ENCODE measurements at regions not wholly inside any gene's neighbourhood (a gene's known extent, or its start where the extent isn't known, plus 50 kb on each side); places are given as distances from the start of the nearest gene placed in this dataset.
"Not testable (repeated sequence)": the region's sequence is repeated elsewhere in the genome, so short reads cannot be mapped to it uniquely, and the experiment has no call there.

GRCh38 chr5:50562694-50563093 is 103.7 kb upstream of the PARP8 start:
- DNase-seq (ENCODE audit: low read depth), result no peak
- no peak overlapping the region for H3K9ac ChIP-seq (ENCODE audit: low read length)
- H3K4me3 ChIP-seq (ENCODE audit: low read length), result no peak overlapping the region
- no peaks in the 10 kb centered on the region for H3K27me3 ChIP-seq (replicated peaks; ENCODE audit: control insufficient read depth, insufficient read depth, low read length)
- no peaks in the 10 kb centered on the region for H3K4me1 ChIP-seq (ENCODE audit: control insufficient read depth, insufficient read depth, low read length)
- H3K9me3 ChIP-seq (ENCODE audit: control insufficient read depth, low read length), result no peaks in the 10 kb centered on the region
- no peaks in the 10 kb centered on the region for H3K36me3 ChIP-seq (ENCODE audit: control insufficient read depth, insufficient read depth, low read length, severe bottlenecking)

- Histone ChIP-seq H3K4me3 (ENCODE audit: low read length) (no peak overlapping the region), H3K4me1 (ENCODE audit: control insufficient read depth, insufficient read depth, low read length) (no peaks in the 10 kb centered on the region), H3K9me3 (ENCODE audit: control insufficient read depth, low read length) (no peaks in the 10 kb centered on the region), H3K36me3 (ENCODE audit: control insufficient read depth, insufficient read depth, low read length, severe bottlenecking) (no peaks in the 10 kb centered on the region), H3K27me3 (replicated peaks; ENCODE audit: control insufficient read depth, insufficient read depth, low read length) (no peaks in the 10 kb centered on the region), H3K9ac (ENCODE audit: low read length) (no peak overlapping the region)
- DNase-seq (ENCODE audit: low read depth), result no peak
Observed at GRCh38 chr5:50564079-50564478, 102.4 kb upstream of the PARP8 start.

- no peaks in the 10 kb centered on the region for H3K4me1 ChIP-seq (ENCODE audit: control insufficient read depth, insufficient read depth, low read length)
- no peak overlapping the region for H3K9ac ChIP-seq (ENCODE audit: low read length)
- no peaks in the 10 kb centered on the region for H3K36me3 ChIP-seq (ENCODE audit: control insufficient read depth, insufficient read depth, low read length, severe bottlenecking)
- no peaks in the 10 kb centered on the region for H3K27me3 ChIP-seq (replicated peaks; ENCODE audit: control insufficient read depth, insufficient read depth, low read length)
- no peak overlapping the region for H3K4me3 ChIP-seq (ENCODE audit: low read length)
- no peak for DNase-seq (ENCODE audit: low read depth)
- H3K9me3 ChIP-seq (ENCODE audit: control insufficient read depth, low read length), result no peaks in the 10 kb centered on the region
Observed at GRCh38 chr5:50564558-50564957, 101.9 kb upstream of the PARP8 start.

DNA sequence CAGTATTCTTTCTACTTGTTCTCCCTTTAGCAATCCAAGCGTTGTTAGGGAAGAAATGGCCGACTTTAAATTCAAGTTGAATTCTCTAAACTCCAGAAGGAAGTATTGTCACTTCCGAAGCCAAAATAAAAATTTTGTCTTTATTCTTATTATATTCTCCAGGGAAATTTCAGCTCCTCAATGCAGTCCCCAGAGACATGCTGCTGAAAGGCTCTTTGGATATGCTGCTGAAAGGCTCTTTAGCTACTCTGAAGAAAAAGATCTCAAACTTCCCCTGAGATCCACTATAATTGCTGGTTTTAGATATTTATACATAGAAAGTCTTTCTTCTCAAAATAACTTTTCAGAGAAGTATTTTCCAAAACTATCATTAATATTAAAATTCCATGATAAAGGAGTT is 92.3 kb upstream of the PARP8 start:
- DNase-seq (ENCODE audit: low read depth), result no peak
- no peaks in the 10 kb centered on the region for H3K9me3 ChIP-seq (ENCODE audit: control insufficient read depth, low read length)
- H3K4me3 ChIP-seq (ENCODE audit: low read length), result no peak overlapping the region
- H3K4me1 ChIP-seq (ENCODE audit: control insufficient read depth, insufficient read depth, low read length), result no peaks in the 10 kb centered on the region
- H3K36me3 ChIP-seq (ENCODE audit: control insufficient read depth, insufficient read depth, low read length, severe bottlenecking), result no peaks in the 10 kb centered on the region
- no peak overlapping the region for H3K9ac ChIP-seq (ENCODE audit: low read length)
- H3K27me3 ChIP-seq (replicated peaks; ENCODE audit: control insufficient read depth, insufficient read depth, low read length), result no peaks in the 10 kb centered on the region

- Histone ChIP-seq H3K36me3 (ENCODE audit: control insufficient read depth, insufficient read depth, low read length, severe bottlenecking) (no peaks in the 10 kb centered on the region), H3K4me1 (ENCODE audit: control insufficient read depth, insufficient read depth, low read length) (no peaks in the 10 kb centered on the region), H3K9me3 (ENCODE audit: control insufficient read depth, low read length) (no peaks in the 10 kb centered on the region), H3K27me3 (replicated peaks; ENCODE audit: control insufficient read depth, insufficient read depth, low read length) (no peaks in the 10 kb centered on the region), H3K4me3 (ENCODE audit: low read length) (no peak overlapping the region), H3K9ac (ENCODE audit: low read length) (no peak overlapping the region)
- no peak for DNase-seq (ENCODE audit: low read depth)
Observed at GRCh38 chr5:50575740-50576139, 90.7 kb upstream of the PARP8 start.

- Histone ChIP-seq H3K4me1 (ENCODE audit: control insufficient read depth, insufficient read depth, low read length) (no peaks in the 10 kb centered on the region), H3K36me3 (ENCODE audit: control insufficient read depth, insufficient read depth, low read length, severe bottlenecking) (no peaks in the 10 kb centered on the region), H3K9ac (ENCODE audit: low read length) (no peak overlapping the region), H3K4me3 (ENCODE audit: low read length) (no peak overlapping the region), H3K9me3 (ENCODE audit: control insufficient read depth, low read length) (no peaks in the 10 kb centered on the region), H3K27me3 (replicated peaks; ENCODE audit: control insufficient read depth, insufficient read depth, low read length) (no peaks in the 10 kb centered on the region)
- no peak for DNase-seq (ENCODE audit: low read depth)
Observed at GRCh38 chr5:50576265-50576664, 90.2 kb upstream of the PARP8 start.

GRCh38 chr5:50576686-50577256 is 89.7 kb upstream of the PARP8 start:
- no peaks in the 10 kb centered on the region for H3K4me1 ChIP-seq (ENCODE audit: control insufficient read depth, insufficient read depth, low read length)
- no peak overlapping the region for H3K9ac ChIP-seq (ENCODE audit: low read length)
- no peak for DNase-seq (ENCODE audit: low read depth)
- no peaks in the 10 kb centered on the region for H3K9me3 ChIP-seq (ENCODE audit: control insufficient read depth, low read length)
- no peaks in the 10 kb centered on the region for H3K27me3 ChIP-seq (replicated peaks; ENCODE audit: control insufficient read depth, insufficient read depth, low read length)
- no peaks in the 10 kb centered on the region for H3K36me3 ChIP-seq (ENCODE audit: control insufficient read depth, insufficient read depth, low read length, severe bottlenecking)
- H3K4me3 ChIP-seq (ENCODE audit: low read length), result no peak overlapping the region

- Histone ChIP-seq H3K27me3 (replicated peaks; ENCODE audit: control insufficient read depth, insufficient read depth, low read length) (no peaks in the 10 kb centered on the region), H3K9ac (ENCODE audit: low read length) (no peak overlapping the region), H3K4me1 (ENCODE audit: control insufficient read depth, insufficient read depth, low read length) (no peaks in the 10 kb centered on the region), H3K36me3 (ENCODE audit: control insufficient read depth, insufficient read depth, low read length, severe bottlenecking) (no peaks in the 10 kb centered on the region), H3K4me3 (ENCODE audit: low read length) (no peak overlapping the region), H3K9me3 (ENCODE audit: control insufficient read depth, low read length) (no peaks in the 10 kb centered on the region)
- no peak for DNase-seq (ENCODE audit: low read depth)
Observed at GRCh38 chr5:50580506-50580905, 85.9 kb upstream of the PARP8 start.

- H3K36me3 ChIP-seq (ENCODE audit: control insufficient read depth, insufficient read depth, low read length, severe bottlenecking); H3K9ac ChIP-seq (ENCODE audit: low read length); DNase-seq (ENCODE audit: low read depth); H3K27me3 ChIP-seq (replicated peaks; ENCODE audit: control insufficient read depth, insufficient read depth, low read length); H3K9me3 ChIP-seq (ENCODE audit: control insufficient read depth, low read length); H3K4me1 ChIP-seq (ENCODE audit: control insufficient read depth, insufficient read depth, low read length); H3K4me3 ChIP-seq (ENCODE audit: low read length): not testable (repeated sequence)
Observed at GRCh38 chr5:50581845-50582244, 84.6 kb upstream of the PARP8 start.

- Histone ChIP-seq H3K9me3 (ENCODE audit: control insufficient read depth, low read length) (no peaks in the 10 kb centered on the region), H3K9ac (ENCODE audit: low read length) (no peak overlapping the region), H3K4me3 (ENCODE audit: low read length) (no peak overlapping the region), H3K4me1 (ENCODE audit: control insufficient read depth, insufficient read depth, low read length) (no peaks in the 10 kb centered on the region), H3K27me3 (replicated peaks; ENCODE audit: control insufficient read depth, insufficient read depth, low read length) (no peaks in the 10 kb centered on the region), H3K36me3 (ENCODE audit: control insufficient read depth, insufficient read depth, low read length, severe bottlenecking) (no peaks in the 10 kb centered on the region)
- no peak for DNase-seq (ENCODE audit: low read depth)
Observed at GRCh38 chr5:50582699-50583098, 83.7 kb upstream of the PARP8 start.

- H3K9ac ChIP-seq (ENCODE audit: low read length), result no peak overlapping the region
- H3K4me3 ChIP-seq (ENCODE audit: low read length), result no peak overlapping the region
Observed at GRCh38 chr5:50583621-50584020, 82.8 kb upstream of the PARP8 start.

DNA sequence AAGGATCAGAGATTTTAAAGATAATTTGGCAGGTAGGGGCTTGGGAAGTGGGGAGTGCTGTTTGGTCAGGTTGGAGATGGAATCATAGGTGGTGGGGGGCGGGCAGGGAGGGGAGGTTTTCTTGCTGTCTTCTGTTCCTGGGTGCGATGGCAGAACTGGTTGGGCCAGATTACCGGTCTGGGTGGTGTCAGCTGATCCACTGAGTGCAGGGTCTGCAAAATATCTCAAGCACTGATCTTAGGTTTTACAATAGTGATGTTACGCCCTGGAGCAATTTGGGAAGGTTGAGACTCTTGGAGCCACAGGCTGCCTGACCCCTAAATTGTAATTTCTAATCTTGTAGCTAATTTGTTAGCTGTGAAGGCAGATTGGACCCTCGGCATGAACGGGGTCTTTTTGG is 78.0 kb upstream of the PARP8 start:
- not testable (repeated sequence) for H3K9ac ChIP-seq (ENCODE audit: low read length); DNase-seq (ENCODE audit: low read depth); H3K27me3 ChIP-seq (replicated peaks; ENCODE audit: control insufficient read depth, insufficient read depth, low read length)

More at GRCh38 chr5:50583621-50584020, 82.8 kb upstream of the PARP8 start:
- no peaks in the 10 kb centered on the region for H3K9me3 ChIP-seq (ENCODE audit: control insufficient read depth, low read length)
- H3K4me1 ChIP-seq (ENCODE audit: control insufficient read depth, insufficient read depth, low read length), result no peaks in the 10 kb centered on the region
- no peaks in the 10 kb centered on the region for H3K27me3 ChIP-seq (replicated peaks; ENCODE audit: control insufficient read depth, insufficient read depth, low read length)
- no peaks in the 10 kb centered on the region for H3K36me3 ChIP-seq (ENCODE audit: control insufficient read depth, insufficient read depth, low read length, severe bottlenecking)
- DNase-seq (ENCODE audit: low read depth), result no peak

More for the DNA sequence above, 78.0 kb upstream of the PARP8 start:
- H3K36me3 ChIP-seq (ENCODE audit: control insufficient read depth, insufficient read depth, low read length, severe bottlenecking); H3K4me3 ChIP-seq (ENCODE audit: low read length); H3K9me3 ChIP-seq (ENCODE audit: control insufficient read depth, low read length): not testable (repeated sequence)
- peaks cover 10% of the 10 kb centered on the region for H3K4me1 ChIP-seq (ENCODE audit: control insufficient read depth, insufficient read depth, low read length)
